Mammary epithelial cell (primary cell): ENCODE measurements at regions not wholly inside any gene's neighbourhood (a gene's known extent, or its start where the extent isn't known, plus 50 kb on each side); places are given as distances from the start of the nearest gene placed in this dataset.

Experiments used
- CTCF ChIP-seq, 2 donors: IDR thresholded peaks in 1 of 2; conservative IDR thresholded peaks in 1 of 2; 2 replicates each; pipeline ENCODE4 v1.5.1; 2011 to 2012; ENCODE audit warnings: inconsistent platforms in 2 of 2, low read length in 2 of 2, mild to moderate bottlenecking in 2 of 2, control low read depth in 1 of 2, low read depth in 1 of 2; ENCODE audit not compliant: insufficient read depth in 1 of 2; ENCODE audit errors: extremely low read depth in 1 of 2
- EZH2 ChIP-seq: IDR thresholded peaks from 2 replicates; pipeline ENCODE4 v1.6.1; 2012; ENCODE audit warnings: low read length, inconsistent platforms, borderline replicate concordance

GRCh38 chr3:161556941-161557340, 60.3 kb downstream of the OTOL1 start:
- TF ChIP-seq EZH2 (no peak), CTCF (conservative IDR thresholded peaks at IDR 0.05 in 1 of 2, IDR thresholded peaks at IDR 0.05 in 1 of 2; ENCODE audit: extremely low read depth in 1 of 2, insufficient read depth in 1 of 2, low read depth in 1 of 2, low read length in 2 of 2) (no peak)
